Suprapubic skin (tissue), 4 donors: ENCODE measurements at regions not wholly inside any gene's neighbourhood (a gene's known extent, or its start where the extent isn't known, plus 50 kb on each side); places are given as distances from the start of the nearest gene placed in this dataset.

Experiments
- DNase-seq, 2 donors: peaks; one replicate each; pipeline ENCODE4 v3.0.0-alpha.2; 2019; ENCODE audit warnings: low spot score in 2 of 2
- H3K27ac ChIP-seq: fragments of 200-600 bp; sonication (generic); one replicate; pipeline ENCODE4 v1.5.1; 2019
- H3K27me3 ChIP-seq: fragments of 200-600 bp; sonication (generic); one replicate; pipeline ENCODE4 v1.5.1; 2019
- H3K36me3 ChIP-seq: fragments of 200-600 bp; sonication (generic); one replicate; pipeline ENCODE4 v1.5.1; 2019
- H3K4me1 ChIP-seq: fragments of 200-600 bp; sonication (generic); one replicate; pipeline ENCODE4 v1.5.1; 2019
- H3K4me3 ChIP-seq: fragments of 200-600 bp; sonication (generic); one replicate; pipeline ENCODE4 v1.5.1; 2019; ENCODE audit warnings: mild to moderate bottlenecking
- H3K9me3 ChIP-seq: fragments of 200-600 bp; sonication (generic); one replicate; pipeline ENCODE4 v1.5.1; 2019
- EP300 ChIP-seq: sonication (generic); formaldehyde crosslinking; IDR thresholded peaks from one replicate; pipeline ENCODE4 v1.6.1; 2017; ENCODE audit warnings: antibody characterized with exemption
- POLR2A ChIP-seq, 2 donors: fragments of 450-650 bp; IDR thresholded peaks; one replicate each; pipeline ENCODE4 v1.6.1; 2017; ENCODE audit warnings: antibody characterized with exemption in 2 of 2, mild to moderate bottlenecking in 2 of 2, moderate library complexity in 2 of 2
- POLR2AphosphoS5 ChIP-seq, 3 donors: sonication (generic); formaldehyde crosslinking; IDR thresholded peaks; one replicate each; pipeline ENCODE4 v1.6.1; 2017; ENCODE audit warnings: antibody characterized with exemption in 3 of 3
- whole genome bisulfite sequencing: methylation state at CpG from one replicate; pipeline ENCODE4 v1.1.5; 2018; 5-methylcytosine and 5-hydroxymethylcytosine counted together
- TF ChIP-seq, protein P1 (sequence below), 2 donors: fragments of 200-600 bp in 1 of 2; fragments of 450-650 bp in 1 of 2; sonication (generic) in 1 of 2; IDR thresholded peaks; one replicate each; pipeline ENCODE4 v1.5.1; 2016 to 2019; ENCODE audit warnings: antibody characterized with exemption in 2 of 2, mild to moderate bottlenecking in 1 of 2, moderate library complexity in 1 of 2

DNA sequence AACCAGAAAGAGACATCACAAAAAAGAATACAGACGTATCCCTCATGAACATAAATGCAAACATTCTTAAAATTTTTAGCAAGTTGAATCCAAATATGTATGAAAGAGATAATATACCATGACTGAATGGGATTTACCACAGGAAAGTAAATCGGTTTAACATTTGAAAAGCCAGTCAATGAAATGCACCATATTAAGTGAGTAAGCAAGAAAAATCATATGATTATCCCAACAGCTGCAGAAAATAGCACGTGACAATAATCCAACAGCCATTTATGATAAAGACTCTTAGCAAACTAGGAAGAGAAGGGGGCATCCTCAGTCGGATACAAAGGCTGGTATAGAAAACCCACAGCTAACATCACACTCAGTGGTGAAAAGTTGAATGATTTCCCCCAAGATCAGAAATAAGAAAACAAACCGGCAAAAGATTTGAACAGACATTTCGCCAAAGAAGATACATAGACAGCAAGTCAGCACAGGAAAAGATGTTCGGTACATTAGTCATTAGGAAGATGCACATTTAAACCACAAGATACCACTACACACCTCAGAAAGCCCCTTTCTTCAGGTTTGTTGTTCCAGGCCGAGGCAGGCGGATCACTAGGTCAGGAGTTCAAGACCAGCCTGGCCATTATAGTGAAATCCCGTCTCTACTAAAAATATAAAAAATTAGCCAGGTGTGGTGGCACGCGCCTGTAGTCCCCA is 144.3 kb downstream of the INHBB start:
- no peak for DNase-seq
- Histone ChIP-seq H3K4me1 (no peaks in the 10 kb centered on the region), H3K36me3 (no peaks in the 10 kb centered on the region), H3K27ac (no peak overlapping the region), H3K27me3 (peaks cover 3% of the 10 kb centered on the region), H3K4me3 (no peak overlapping the region), H3K9me3 (no peaks in the 10 kb centered on the region)
- WGBS, result 76% methylated on average over 12 of the region's 12 CpGs
- TF ChIP-seq, protein P1, sequence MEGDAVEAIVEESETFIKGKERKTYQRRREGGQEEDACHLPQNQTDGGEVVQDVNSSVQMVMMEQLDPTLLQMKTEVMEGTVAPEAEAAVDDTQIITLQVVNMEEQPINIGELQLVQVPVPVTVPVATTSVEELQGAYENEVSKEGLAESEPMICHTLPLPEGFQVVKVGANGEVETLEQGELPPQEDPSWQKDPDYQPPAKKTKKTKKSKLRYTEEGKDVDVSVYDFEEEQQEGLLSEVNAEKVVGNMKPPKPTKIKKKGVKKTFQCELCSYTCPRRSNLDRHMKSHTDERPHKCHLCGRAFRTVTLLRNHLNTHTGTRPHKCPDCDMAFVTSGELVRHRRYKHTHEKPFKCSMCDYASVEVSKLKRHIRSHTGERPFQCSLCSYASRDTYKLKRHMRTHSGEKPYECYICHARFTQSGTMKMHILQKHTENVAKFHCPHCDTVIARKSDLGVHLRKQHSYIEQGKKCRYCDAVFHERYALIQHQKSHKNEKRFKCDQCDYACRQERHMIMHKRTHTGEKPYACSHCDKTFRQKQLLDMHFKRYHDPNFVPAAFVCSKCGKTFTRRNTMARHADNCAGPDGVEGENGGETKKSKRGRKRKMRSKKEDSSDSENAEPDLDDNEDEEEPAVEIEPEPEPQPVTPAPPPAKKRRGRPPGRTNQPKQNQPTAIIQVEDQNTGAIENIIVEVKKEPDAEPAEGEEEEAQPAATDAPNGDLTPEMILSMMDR (IDR thresholded peaks at IDR 0.05), result no peak
- TF ChIP-seq POLR2A (IDR thresholded peaks at IDR 0.05) (no peak), EP300 (no peak), POLR2AphosphoS5 (IDR thresholded peaks at IDR 0.05) (no peak)

DNA sequence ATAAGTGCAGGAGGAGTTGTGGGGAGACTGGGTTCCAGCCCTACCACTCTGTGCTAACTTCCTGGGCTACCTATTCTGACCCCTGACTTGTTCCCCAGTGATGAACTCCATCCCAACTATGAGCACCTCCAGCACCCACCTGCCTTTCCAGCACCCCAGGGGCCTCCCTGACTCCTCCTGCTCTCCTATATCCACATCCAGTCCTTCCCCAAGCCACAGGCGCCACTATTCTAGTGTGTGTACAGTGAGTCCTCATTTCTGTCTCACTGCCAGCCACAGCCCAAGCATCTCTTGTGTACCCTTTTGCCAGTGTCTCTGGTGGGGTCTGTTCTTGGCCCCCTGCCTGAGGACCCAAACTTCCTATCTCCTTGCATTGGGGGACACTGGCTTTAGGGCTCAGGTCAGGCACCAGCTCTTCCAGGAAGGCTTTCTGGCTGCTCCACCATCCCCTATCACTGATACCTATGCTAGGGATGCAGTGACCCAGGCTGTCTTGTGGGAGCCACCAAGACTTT is 145.2 kb downstream of the INHBB start:
- peaks cover 3% of the 10 kb centered on the region for H3K27me3 ChIP-seq
- 100% methylated on average over 1 of the region's 1 CpG for WGBS

DNA sequence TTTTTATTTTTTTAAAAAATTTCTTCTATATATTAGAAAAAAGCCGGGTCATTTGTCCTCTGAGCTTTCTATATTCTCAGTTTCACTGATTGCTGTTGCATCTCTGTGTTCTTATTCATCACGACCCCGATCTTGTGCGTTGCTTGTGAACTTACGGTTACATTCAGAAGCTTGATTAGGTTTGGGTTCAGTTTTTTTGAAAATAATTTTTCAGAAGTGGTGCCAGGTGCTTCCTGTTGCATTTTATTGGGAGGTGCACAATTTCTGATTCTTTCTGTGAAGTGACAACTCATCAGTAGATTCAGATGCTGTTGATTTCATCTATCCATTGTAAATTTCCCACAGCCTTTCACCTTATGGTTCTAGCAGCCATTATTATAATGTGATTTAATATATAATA is 147.3 kb downstream of the INHBB start:
- 82% methylated on average over 5 of the region's 5 CpGs for WGBS
- Histone ChIP-seq H3K36me3 (no peaks in the 10 kb centered on the region), H3K9me3 (no peaks in the 10 kb centered on the region), H3K4me3 (no peak overlapping the region), H3K4me1 (no peaks in the 10 kb centered on the region), H3K27ac (no peak overlapping the region), H3K27me3 (peaks cover 3% of the 10 kb centered on the region)
- no peak for DNase-seq
- TF ChIP-seq POLR2A (IDR thresholded peaks at IDR 0.05) (no peak), EP300 (no peak)

More for the DNA sequence above, 145.2 kb downstream of the INHBB start:
- H3K36me3 ChIP-seq, result no peaks in the 10 kb centered on the region
- DNase-seq, result no peak
- H3K27ac ChIP-seq, result no peak overlapping the region
- TF ChIP-seq, protein P1 (IDR thresholded peaks at IDR 0.05), result no peak
- no peak for TF ChIP-seq POLR2A (IDR thresholded peaks at IDR 0.05)
- TF ChIP-seq EP300, result no peak
- no peak for TF ChIP-seq POLR2AphosphoS5 (IDR thresholded peaks at IDR 0.05)
- H3K9me3 ChIP-seq, result no peaks in the 10 kb centered on the region
- no peaks in the 10 kb centered on the region for H3K4me1 ChIP-seq
- H3K4me3 ChIP-seq, result no peak overlapping the region

DNA sequence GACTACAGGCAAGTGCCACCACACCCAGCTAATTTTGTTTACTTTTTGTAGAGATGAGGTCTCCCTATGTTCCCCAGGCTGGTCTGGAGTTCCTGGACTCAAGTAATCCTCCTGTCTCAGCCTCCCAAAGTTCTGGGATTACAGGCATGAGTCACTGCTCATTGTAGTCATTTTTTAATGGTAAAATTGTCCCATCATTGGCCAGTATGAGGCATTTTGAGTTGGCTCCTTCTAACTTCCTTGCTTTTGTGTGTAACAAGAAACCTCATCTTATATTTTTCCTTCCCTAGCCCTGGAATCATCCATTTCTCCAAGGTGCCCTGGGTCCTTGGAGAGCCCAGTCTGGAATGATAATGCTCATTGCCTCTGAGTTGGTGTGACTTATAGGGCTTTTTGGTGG is 148.5 kb downstream of the INHBB start:
- Histone ChIP-seq H3K4me1 (no peaks in the 10 kb centered on the region), H3K36me3 (no peaks in the 10 kb centered on the region), H3K4me3 (no peak overlapping the region), H3K9me3 (no peaks in the 10 kb centered on the region), H3K27me3 (peaks cover 3% of the 10 kb centered on the region), H3K27ac (no peak overlapping the region)
- no peak for DNase-seq
- TF ChIP-seq EP300 (no peak), POLR2AphosphoS5 (IDR thresholded peaks at IDR 0.05) (no peak), POLR2A (IDR thresholded peaks at IDR 0.05) (no peak)
- TF ChIP-seq, protein P1 (IDR thresholded peaks at IDR 0.05), result no peak

DNA sequence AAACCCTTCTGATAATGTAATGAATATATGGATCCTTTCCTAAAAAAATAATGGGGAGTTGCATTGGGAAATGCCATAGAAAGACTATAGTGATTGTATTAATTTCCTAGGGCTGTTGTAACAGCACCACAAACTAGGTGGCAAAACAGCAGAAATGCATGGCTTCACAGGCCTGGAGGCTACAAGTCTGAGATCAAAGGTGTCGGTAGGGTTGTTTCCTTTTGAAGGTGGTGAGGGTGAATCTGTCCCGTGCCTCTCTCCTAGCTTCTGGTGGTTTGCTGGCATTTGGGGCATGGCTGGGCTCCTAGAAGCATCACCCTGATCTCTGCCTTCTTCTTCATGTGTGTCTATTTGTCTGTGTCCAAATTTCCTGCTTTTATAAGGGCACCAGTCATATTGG is 149.7 kb downstream of the INHBB start:
- WGBS, result 60% methylated on average over 2 of the region's 2 CpGs
- TF ChIP-seq EP300, result no peak
- TF ChIP-seq, protein P1 (IDR thresholded peaks at IDR 0.05), result no peak
- TF ChIP-seq POLR2AphosphoS5 (IDR thresholded peaks at IDR 0.05), result no peak
- TF ChIP-seq POLR2A (IDR thresholded peaks at IDR 0.05), result no peak
- H3K4me1 ChIP-seq, result no peaks in the 10 kb centered on the region
- no peak overlapping the region for H3K27ac ChIP-seq
- H3K27me3 ChIP-seq, result peaks cover 7% of the 10 kb centered on the region
- no peak for DNase-seq
- no peaks in the 10 kb centered on the region for H3K9me3 ChIP-seq
- H3K36me3 ChIP-seq, result no peaks in the 10 kb centered on the region
- H3K4me3 ChIP-seq, result no peak overlapping the region
